IMR-90 (cell line): ENCODE measurements at regions not wholly inside any gene's neighbourhood (a gene's known extent, or its start where the extent isn't known, plus 50 kb on each side); places are given as distances from the start of the nearest gene placed in this dataset.

Source experiments
- BHLHE40 ChIP-seq: fragments of 150-350 bp; IDR thresholded peaks from 2 replicates; pipeline ENCODE4 v1.6.1; 2016; ENCODE audit warnings: mild to moderate bottlenecking, low read depth, low read length
- CEBPB ChIP-seq: IDR thresholded peaks from 2 replicates; pipeline ENCODE4 v1.6.1; 2012; ENCODE audit warnings: low read depth, low read length, improper control_type of control experiment
- CTCF ChIP-seq: conservative IDR thresholded peaks from 2 replicates; pipeline ENCODE4 v1.5.1; 2012; ENCODE audit warnings: mild to moderate bottlenecking, low read depth, low read length, improper control_type of control experiment
- ELK1 ChIP-seq: fragments of 150-350 bp; IDR thresholded peaks from 2 replicates; pipeline ENCODE4 v1.6.1; 2016; ENCODE audit warnings: low read depth, mild to moderate bottlenecking, low read length, moderate library complexity, borderline replicate concordance
- FOS ChIP-seq: fragments of 150-350 bp; IDR thresholded peaks from 2 replicates; pipeline ENCODE4 v1.6.1; 2016; ENCODE audit warnings: low read depth, low read length
- MAFK ChIP-seq: IDR thresholded peaks from 2 replicates; pipeline ENCODE4 v1.6.1; 2012; ENCODE audit warnings: low read depth, low read length, improper control_type of control experiment
- MXI1 ChIP-seq: IDR thresholded peaks from 2 replicates; pipeline ENCODE4 v1.6.1; 2012; ENCODE audit warnings: low read depth, mild to moderate bottlenecking, low read length, moderate library complexity, borderline replicate concordance
- POLR2A ChIP-seq: IDR thresholded peaks from 2 replicates; pipeline ENCODE4 v1.6.1; 2012; ENCODE audit warnings: mild to moderate bottlenecking, low read depth, low read length
- RAD21 ChIP-seq: IDR thresholded peaks from 2 replicates; pipeline ENCODE4 v1.6.1; 2012; ENCODE audit warnings: low read length, improper control_type of control experiment
- RCOR1 ChIP-seq: IDR thresholded peaks from 2 replicates; pipeline ENCODE4 v1.6.1; 2012; ENCODE audit warnings: mild to moderate bottlenecking, low read length, improper control_type of control experiment; ENCODE audit not compliant: insufficient replicate concordance
- RFX5 ChIP-seq: IDR thresholded peaks from 2 replicates; pipeline ENCODE4 v1.8.0; 2012; ENCODE audit warnings: low read depth, mild to moderate bottlenecking, low read length, moderate library complexity
- SMC3 ChIP-seq: fragments of 150-350 bp; IDR thresholded peaks from 2 replicates; pipeline ENCODE4 v1.6.1; 2016; ENCODE audit warnings: low read depth, mild to moderate bottlenecking, antibody characterized with exemption, low read length, moderate library complexity
- USF2 ChIP-seq: fragments of 150-350 bp; IDR thresholded peaks from 2 replicates; pipeline ENCODE4 v1.6.1; 2017; ENCODE audit warnings: mild to moderate bottlenecking, antibody characterized with exemption, low read length, low read depth

- no peak for TF ChIP-seq ELK1
- no peak for TF ChIP-seq RAD21
- no peak for TF ChIP-seq CTCF
- TF ChIP-seq POLR2A: no peak
- no peak for TF ChIP-seq MXI1
- TF ChIP-seq MAFK: no peak
- TF ChIP-seq SMC3: no peak
- TF ChIP-seq FOS: no peak
- TF ChIP-seq RCOR1: no peak
- no peak for TF ChIP-seq BHLHE40
- TF ChIP-seq RFX5: no peak
- no peak for TF ChIP-seq CEBPB
- no peak for TF ChIP-seq USF2
Measured at GRCh38 chr1:169024800-169025271, 81.7 kb upstream of the ATP1B1 start.
